LNCAP (cell line): ENCODE measurements at regions not wholly inside any gene's neighbourhood (a gene's known extent, or its start where the extent isn't known, plus 50 kb on each side); places are given as distances from the start of the nearest gene placed in this dataset.

Source experiments
- TF ChIP-seq, protein P1 (sequence below): fragments of 450-650 bp; IDR thresholded peaks from 2 replicates; pipeline ENCODE4 v1.5.1; 2017; ENCODE audit warnings: mild to moderate bottlenecking

DNA sequence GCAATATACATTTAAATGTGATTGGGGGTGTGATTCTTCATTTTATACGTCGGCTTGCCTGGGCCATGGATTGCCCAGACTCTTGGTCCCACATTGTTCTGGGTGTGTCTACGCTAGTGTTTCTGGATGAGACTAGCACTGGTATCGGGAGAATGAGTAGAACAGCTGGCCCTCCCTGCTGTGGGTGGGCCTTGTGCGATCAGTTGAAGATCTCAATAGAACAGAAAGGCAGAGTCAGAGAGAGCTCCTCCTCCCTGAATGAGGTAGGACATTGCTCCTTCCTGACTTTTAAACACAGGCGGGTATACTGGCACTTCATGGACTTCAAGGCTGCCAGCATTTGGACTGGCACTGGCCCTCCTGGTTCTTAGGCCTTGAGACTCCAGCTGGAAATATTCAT lies 603.0 kb downstream of the LIG4 start:
- TF ChIP-seq, protein P1, sequence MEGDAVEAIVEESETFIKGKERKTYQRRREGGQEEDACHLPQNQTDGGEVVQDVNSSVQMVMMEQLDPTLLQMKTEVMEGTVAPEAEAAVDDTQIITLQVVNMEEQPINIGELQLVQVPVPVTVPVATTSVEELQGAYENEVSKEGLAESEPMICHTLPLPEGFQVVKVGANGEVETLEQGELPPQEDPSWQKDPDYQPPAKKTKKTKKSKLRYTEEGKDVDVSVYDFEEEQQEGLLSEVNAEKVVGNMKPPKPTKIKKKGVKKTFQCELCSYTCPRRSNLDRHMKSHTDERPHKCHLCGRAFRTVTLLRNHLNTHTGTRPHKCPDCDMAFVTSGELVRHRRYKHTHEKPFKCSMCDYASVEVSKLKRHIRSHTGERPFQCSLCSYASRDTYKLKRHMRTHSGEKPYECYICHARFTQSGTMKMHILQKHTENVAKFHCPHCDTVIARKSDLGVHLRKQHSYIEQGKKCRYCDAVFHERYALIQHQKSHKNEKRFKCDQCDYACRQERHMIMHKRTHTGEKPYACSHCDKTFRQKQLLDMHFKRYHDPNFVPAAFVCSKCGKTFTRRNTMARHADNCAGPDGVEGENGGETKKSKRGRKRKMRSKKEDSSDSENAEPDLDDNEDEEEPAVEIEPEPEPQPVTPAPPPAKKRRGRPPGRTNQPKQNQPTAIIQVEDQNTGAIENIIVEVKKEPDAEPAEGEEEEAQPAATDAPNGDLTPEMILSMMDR, result no peak

DNA sequence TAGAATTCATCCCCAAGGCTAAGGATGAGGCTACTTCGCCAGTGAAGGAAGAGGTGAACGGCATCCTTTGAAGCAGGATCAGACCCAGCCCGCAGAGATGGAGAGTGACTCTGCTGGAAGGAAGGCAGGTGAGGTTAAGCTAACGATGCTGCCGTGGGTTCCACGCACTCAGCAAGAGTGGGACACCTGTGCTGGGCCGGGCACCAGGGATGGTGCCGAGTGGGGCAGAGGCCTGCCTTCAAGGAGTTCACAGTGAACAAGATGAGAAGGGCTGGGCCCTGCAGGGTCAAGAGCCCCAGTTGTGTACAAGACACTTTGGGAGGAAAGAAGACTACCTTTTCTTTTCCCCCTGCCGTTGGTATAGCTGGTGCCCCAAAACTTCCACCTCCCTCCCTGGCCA lies 606.6 kb downstream of the LIG4 start:
- TF ChIP-seq, protein P1, result no peak

DNA sequence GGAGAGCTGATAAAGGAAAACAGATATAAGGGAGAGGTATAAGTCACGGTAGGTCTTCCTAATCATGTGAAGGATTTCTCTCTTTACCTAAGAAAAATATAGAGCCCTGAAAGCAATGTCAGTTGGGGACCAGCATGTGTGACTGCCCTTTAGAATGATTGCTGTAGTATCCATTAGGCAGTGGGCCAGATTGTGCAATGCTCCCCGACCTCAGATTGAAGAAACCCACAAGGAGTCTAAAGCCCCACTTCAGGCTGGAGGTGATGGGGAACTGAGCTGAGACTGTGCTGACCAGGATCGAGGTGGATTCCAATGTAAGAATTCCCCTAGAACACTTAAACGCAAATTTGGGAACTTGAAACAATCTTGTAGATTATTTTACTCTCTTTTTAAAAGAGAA lies 614.4 kb downstream of the LIG4 start:
- TF ChIP-seq, protein P1, result no peak

DNA sequence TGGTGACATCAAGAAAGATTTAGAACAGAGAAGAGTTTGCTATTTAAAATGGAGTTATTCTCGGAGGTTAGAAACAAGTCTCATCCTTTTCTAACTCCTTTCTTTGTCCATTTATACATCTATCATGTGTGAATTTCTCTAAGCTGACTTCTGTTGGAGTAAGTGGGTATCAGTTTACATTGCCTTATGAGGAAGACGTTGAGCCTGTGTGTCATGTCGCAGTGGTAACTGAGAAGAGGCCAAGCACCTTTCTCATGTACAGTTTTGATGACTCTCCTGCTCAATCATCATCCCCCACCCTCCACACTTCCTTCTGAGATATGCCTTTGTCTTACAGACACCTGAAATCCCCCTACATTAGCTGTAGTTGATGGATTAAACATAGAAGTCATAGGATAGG lies 624.8 kb downstream of the LIG4 start:
- TF ChIP-seq, protein P1, result no peak

DNA sequence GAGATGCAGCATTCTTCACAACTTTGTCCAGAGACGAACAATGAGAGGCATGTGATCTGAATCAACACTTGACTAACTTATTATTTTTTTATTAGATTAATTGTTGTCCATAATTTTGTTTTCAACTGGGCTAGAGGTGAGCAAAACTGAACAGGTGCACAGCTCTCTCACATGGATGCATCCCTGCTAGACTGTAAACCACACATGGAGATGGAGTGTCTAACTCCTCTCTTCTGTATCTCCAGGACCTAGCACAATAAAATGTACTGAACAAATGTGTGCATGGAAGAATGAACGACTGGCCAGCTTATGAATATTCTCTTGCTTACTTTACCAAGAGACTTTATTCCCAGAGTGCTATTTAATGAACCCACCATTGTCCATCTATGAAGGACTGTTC lies 627.7 kb downstream of the LIG4 start:
- TF ChIP-seq, protein P1, result no peak

DNA sequence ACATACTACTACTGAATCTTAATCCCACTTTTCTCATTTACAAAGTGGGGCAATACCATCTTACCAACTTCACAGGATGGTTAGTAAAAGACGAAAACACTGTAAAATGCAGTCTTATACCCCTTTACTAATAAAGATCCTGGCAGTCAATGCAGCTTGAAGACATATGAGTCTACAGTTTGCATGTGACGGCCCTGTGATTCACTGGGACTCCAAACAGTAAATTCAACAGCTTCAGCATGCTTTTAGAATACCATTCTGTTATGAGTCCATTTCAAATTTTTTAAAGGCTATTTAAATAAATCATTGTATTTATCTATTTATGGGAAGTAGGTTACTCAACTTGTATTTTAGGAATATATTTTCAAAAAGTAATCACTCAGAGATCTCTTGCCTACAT lies 629.1 kb downstream of the LIG4 start:
- TF ChIP-seq, protein P1, result no peak

DNA sequence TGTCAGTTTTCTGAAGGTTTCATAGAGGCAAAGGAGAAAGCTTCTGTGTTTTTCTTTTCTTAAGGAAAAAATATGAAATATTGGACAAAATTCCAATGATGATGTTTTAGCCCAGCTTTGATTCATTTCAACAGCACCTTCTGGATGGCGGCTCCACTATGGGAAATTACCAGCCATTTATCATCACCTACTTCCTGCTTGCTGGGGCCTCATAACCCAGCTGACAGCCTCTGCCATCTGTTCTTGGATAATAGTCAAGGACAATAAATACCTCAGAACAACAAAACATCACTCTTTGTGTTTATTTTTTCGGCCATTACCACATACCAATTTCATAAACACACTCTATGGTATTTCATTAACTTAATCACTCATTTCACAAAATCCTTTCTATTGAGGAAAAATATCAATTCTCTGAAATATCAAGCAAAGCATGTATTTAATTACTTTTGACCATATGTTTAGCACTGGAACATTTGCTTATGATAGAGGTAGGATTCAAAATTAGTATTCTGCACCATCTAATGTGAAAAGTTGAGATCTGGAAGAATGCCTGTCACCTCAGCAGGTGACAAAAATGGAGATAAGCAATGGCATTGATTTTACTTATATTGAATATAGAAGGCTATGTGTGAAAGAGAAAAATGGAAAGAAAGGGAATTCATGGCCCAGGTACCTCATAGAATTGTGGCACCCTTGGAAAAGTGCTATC lies 629.7 kb downstream of the LIG4 start:
- TF ChIP-seq, protein P1, result no peak

DNA sequence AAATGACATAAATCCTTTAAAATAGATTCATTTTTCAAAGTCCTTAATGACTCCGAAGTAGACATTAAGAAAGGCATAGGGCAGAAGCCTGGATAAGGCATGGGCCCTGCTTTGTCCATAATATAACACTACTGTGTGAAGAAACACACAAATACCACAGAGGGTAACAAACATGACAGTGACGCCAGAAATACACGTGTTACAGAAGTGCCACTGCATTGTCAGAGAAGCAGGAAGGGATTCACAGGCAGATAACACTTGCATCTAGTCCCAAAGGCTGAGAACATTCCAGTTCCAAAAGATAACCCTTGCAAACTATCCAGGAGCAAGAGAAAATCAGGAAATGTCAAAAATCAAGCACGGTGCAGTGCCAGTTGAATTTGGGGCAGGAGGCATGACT lies 633.2 kb downstream of the LIG4 start:
- TF ChIP-seq, protein P1, result no peak
